ENCODE measurements at regions not wholly inside any gene's neighbourhood (a gene's known extent, or its start where the extent isn't known, plus 50 kb on each side); places are given as distances from the start of the nearest gene placed in this dataset.
"Not testable (repeated sequence)": the region's sequence is repeated elsewhere in the genome, so short reads cannot be mapped to it uniquely, and the experiment has no call there.

DNA sequence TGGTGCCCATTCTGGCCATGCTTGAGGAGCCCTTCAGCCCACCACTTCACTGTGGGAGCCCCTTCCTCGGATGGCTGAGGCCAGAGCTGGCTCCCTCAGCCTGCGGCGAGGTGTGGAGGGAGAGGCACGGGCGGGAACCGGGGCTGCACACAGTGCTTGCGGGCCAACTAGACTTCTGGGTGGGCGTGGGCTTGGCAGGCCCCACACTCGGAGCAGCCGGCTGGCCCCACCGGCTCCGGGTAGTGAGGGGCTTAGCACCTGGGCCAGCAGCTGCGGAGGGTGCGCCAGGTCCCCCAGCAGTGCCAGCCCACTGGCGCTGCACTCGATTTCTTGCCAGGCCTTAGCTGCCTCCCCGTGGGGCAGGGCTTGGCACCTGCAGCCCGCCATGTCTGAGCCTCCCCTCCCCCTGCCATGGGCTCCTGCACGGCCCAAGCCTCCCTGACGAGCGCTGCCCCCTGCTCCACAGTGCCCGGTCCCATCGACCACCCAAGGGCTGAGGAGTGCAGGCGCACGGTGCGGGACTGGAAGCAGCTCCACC lies 554.2 kb downstream of the GABRG2 start:
- TF ChIP-seq, protein P1, sequence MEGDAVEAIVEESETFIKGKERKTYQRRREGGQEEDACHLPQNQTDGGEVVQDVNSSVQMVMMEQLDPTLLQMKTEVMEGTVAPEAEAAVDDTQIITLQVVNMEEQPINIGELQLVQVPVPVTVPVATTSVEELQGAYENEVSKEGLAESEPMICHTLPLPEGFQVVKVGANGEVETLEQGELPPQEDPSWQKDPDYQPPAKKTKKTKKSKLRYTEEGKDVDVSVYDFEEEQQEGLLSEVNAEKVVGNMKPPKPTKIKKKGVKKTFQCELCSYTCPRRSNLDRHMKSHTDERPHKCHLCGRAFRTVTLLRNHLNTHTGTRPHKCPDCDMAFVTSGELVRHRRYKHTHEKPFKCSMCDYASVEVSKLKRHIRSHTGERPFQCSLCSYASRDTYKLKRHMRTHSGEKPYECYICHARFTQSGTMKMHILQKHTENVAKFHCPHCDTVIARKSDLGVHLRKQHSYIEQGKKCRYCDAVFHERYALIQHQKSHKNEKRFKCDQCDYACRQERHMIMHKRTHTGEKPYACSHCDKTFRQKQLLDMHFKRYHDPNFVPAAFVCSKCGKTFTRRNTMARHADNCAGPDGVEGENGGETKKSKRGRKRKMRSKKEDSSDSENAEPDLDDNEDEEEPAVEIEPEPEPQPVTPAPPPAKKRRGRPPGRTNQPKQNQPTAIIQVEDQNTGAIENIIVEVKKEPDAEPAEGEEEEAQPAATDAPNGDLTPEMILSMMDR (IDR thresholded peaks at IDR 0.05): not testable (repeated sequence)
- not testable (repeated sequence) for TF ChIP-seq POLR2A (IDR thresholded peaks at IDR 0.05)
